ENCODE measurements at regions not wholly inside any gene's neighbourhood (a gene's known extent, or its start where the extent isn't known, plus 50 kb on each side); places are given as distances from the start of the nearest gene placed in this dataset.

DNA sequence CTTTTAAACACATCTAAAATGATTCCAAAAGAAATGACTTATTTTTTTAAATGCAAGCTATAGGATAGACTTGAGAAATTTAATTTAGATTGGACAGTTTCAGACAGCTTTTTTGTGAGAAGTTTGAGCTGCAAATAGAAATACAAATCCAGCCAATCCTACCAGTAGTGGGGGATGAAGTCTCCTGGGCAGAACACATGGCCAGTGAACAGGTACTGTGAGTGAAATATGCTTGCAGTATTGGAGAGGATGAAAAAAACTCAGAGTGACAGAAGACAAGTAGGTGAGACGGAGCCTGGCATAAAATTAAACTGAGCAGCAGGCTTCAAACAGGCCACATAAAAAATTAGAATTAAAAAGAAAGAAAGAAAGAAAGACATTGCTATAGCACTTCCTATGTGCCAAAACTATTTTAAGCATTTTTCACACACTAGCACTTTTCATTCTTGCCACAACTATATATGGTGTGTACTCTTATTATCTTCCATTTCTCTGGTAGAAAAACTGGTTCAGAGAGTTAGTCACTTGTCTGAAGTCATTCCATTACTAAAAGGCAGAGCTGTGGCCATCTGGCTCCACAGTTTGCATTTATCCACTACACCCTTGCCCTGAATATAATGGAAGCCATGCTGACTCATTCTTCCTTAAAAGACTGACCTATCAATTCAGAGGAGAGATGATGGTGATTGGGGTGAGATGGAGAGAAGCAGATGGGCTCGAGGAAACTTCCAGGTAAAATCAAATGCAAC is 310.2 kb upstream of the CTNND2 start:
- TF ChIP-seq CTCF (IDR thresholded peaks at IDR 0.05; ENCODE audit: poor library complexity) (no peak), EZH2phosphoT487 (IDR thresholded peaks at IDR 0.05; ENCODE audit: low read depth, severe bottlenecking, unreplicated experiment) (no peak)

Measured in hepatocyte (in vitro differentiated cells).